ENCODE measurements at regions not wholly inside any gene's neighbourhood (a gene's known extent, or its start where the extent isn't known, plus 50 kb on each side); places are given as distances from the start of the nearest gene placed in this dataset.

DNA sequence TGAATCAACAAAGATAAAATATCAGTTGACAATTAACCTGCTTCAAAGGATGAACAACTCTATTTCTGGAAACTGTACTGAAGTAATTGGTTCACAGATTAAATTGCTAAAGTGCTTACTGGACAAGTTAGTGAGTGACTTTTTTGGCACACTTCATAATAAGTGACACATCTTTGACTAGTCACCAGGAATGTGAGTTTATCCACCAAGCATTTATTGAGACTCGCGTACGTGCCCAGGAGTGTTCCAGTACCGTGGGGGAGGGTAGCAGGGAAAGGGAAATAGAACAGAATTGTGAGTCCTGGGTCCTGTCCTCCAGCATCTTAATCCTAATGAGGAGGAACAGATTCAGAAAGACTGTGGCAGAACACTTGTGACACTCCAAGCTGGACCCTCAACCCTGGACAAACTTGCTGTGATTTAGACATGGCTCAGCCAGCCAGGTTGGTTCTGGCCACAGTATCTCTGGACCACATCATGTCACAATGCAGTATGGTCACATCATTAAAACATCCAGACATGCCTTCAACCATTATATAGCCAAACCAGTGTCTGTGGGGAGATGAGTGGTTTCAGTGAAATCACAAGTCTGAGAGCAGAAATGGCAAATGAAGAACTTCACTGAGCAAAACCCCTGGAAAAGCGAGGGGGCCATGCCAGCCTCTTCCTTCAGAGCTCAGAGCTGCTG, 623.1 kb downstream of the BNC2 start:
- DNase-seq = no peak

GRCh38 chr9:16248822-16249221, 621.6 kb downstream of the BNC2 start:
- DNase-seq = no peak

DNA sequence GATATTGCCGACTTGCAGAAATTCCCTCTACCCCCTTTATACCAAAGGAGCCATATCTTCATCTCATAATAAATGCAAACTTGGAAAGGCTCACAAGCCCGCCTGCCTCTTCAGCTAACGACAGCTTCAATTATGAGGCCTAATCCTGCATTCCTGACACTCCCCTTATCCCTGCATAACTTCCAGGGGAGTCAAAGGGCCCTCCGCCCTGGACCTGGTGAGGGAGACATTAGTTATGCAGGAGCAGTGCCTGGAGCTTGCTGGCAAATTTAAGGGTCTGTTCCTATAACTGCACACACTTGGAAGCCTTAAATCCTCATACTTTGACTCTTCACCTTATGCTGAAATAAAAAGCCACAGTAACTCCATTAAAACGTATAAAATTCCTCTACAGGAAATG, 617.9 kb downstream of the BNC2 start:
- DNase-seq = no peak

DNA sequence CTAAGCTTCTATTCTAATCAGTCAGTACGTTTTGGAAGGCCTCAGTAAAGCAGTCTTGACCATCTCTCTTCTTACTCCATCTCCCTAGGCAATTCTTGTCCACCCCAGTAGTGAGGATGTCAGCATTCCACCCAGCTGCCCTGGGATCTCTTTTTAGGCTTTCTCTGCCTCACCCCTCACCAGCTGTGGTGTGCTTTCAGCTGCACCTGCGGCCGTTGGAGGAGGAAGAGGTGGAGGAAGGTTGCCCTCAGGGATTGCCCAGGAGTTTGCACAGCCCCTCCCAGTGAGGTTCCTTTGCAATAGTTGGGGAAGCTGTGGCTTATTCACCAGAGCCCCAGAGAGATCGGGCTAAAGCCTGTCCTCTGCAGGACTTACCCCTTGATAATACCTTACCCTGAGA, 615.8 kb downstream of the BNC2 start:
- no peak for DNase-seq

DNA sequence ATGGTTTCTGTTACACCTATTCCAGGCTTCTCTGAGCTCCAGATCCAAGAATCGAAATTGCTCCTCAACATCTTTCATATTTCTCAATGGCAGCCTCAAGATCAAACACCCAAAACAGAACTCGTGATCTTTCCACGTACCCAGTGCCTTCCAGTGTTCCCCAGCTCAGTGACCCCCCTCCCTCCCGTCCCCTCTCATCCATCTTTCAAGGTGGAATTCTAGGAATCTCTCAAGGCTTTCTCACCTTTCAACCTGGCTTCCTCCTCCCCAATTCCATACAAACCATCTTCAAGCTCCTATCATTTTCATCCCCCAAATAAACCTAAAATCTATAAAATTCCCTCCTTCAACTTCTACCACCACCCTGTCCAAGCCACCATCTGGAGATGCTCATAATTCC, 615.3 kb downstream of the BNC2 start:
- DNase-seq = no peak

DNA sequence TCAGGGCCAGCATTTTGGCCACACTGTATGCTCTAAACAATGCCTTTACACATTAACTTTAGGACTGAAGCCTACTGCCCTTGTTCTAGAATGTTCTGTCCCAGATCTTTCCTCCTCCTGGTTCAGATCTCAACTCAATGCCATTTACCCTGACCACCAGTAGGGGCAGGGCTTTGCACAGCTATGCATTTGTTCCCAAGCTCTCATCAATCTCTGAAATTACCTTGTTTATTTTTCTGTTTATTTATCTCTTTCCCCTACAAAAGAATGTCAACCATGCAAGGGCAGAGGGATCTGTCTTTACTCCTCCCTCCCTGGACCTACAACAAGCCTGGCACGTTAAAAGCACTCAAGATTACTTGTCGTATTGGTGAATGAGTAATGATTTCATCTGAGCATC, 612.9 kb downstream of the BNC2 start:
- no peak for DNase-seq

DNA sequence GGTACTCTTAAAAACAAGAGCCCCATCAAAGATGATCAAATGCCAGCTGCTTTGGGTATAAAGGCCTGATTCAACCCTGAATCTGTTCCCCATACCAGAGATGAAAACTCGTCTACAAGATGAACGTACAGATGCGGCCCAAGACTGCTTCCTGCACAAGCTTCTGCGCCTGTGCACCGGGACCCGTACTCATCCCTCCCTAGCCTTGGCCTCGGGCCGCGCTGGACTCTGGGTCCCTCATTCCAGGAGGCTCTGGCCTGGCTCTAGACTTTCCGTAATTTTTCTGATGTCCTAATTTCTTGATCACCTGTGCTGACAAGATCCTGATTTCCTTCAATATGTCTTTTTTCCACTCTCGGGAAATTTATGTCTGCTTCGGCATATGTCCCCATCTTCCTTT, 612.3 kb downstream of the BNC2 start:
- no peak for DNase-seq

DNA sequence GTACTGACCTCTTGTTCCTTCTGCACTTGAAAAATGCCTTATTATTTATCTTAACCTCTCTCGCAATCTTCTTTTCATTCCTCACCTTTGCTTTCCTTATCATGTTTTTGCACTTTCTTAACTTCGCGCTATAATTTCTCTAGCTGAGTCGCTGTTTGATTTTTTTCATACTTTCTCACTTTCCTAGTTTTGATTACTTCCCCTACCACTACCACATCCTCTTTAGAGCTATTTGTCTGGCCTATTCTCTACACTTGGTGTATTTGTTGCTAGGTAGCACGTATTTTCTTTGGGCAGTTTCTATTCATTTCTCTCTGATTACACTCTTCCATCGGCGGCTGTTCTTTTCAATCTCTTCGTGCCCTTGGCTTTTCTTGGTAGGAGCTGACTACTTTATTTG, 611.8 kb downstream of the BNC2 start:
- no peak for DNase-seq

GRCh38 chr9:16262477-16263261, 607.8 kb downstream of the BNC2 start:
- DNase-seq = no peak

- no peak for DNase-seq
These were observed 604.8 kb downstream of the BNC2 start for GRCh38 chr9:16265688-16266087.

GRCh38 chr9:16266648-16267276, 603.7 kb downstream of the BNC2 start:
- DNase-seq = no peak

GRCh38 chr9:16267281-16268066, 603.0 kb downstream of the BNC2 start:
- no peak for DNase-seq

DNA sequence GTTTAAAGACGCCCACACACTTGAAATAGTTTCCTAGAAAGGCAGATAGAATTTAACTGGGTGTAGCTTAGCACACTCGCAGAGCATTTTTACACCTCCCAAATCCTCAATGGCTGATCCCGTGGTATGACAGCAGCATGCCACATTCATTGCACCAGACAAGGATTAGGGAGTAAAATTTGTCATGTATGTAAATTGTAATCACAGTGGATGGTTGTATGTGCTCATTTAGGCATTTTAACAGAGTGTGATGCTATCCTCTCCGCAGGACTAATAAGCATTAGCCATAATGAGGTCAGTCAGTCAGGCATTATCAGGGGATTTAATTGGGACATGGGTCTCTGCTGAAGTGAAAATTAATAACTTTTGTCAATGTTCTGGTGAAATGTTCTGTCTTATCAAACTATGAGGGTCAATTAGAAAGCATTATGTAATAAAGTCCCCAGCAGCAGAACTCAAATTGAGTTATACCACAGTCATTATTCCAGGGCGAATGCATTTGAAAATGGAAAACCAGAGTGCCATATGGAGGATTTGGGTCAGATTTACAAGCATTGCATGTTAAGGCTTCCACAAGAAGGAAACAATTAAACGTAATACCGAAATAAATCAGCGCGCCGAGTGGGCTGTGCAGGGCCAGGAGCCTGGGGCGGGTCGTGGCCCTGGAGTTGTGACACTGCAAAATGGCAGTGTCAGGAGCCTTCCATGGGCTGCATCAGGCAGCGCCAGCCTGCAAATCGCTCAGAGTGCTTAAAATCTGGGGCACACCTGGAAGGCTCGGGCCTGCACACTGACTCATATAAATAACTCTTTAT, 602.2 kb downstream of the BNC2 start:
- no peak for DNase-seq

- no peak for DNase-seq
These were observed 598.5 kb downstream of the BNC2 start for GRCh38 chr9:16271967-16272366.

DNA sequence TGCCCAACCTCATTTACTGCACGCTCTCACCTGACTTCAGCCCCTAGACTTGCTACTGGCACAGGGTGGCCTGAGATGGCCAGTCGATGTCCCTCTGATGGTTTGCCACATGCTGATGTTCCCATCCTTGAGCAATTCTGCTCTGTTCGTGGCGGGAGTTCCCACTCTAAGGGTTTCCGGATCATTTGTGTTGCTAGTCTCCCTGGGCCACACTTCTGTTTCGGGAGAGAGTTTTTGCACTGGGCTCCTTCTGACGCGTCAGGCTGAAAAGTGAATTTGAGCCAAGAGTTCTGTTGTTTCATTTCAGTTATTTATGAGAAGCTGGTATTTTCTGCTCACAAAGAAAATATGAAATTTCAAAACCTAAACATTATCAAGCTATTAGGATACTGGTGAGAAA, 597.7 kb downstream of the BNC2 start:
- DNase-seq = no peak

- DNase-seq = no peak
These were observed 594.5 kb downstream of the BNC2 start for GRCh38 chr9:16275795-16276624.

- DNase-seq = no peak
These were observed 593.6 kb downstream of the BNC2 start for GRCh38 chr9:16276866-16277265.

DNA sequence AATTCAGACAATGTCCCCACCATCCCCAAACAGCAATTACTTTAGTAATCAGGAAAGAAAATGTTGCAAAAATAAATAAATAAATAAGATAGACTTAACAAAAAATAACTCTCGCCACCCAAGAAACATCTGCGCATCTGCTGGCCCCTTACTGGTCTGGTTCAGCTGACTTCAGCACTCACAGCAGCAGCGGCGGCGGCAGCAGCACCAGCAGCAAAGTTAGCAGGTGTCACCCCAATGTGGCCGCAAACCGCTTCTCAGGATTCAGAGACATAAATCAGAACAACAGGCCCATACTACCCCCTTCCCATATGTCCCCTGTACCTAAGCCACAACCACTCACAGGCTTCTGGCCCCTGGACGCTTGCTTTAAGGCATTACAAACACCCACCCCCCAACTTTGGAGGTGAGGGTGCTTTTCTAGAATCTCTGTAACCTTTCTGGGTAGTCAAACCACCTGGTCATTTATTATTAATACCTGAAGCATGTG, 593.0 kb downstream of the BNC2 start:
- no peak for DNase-seq

- DNase-seq = no peak
These were observed 592.0 kb downstream of the BNC2 start for GRCh38 chr9:16278326-16278999.

GRCh38 chr9:16281707-16282106, 588.8 kb downstream of the BNC2 start:
- DNase-seq = no peak

GRCh38 chr9:16282216-16282615, 588.3 kb downstream of the BNC2 start:
- DNase-seq = no peak
